ENCODE measurements at regions not wholly inside any gene's neighbourhood (a gene's known extent, or its start where the extent isn't known, plus 50 kb on each side); places are given as distances from the start of the nearest gene placed in this dataset.

DNA sequence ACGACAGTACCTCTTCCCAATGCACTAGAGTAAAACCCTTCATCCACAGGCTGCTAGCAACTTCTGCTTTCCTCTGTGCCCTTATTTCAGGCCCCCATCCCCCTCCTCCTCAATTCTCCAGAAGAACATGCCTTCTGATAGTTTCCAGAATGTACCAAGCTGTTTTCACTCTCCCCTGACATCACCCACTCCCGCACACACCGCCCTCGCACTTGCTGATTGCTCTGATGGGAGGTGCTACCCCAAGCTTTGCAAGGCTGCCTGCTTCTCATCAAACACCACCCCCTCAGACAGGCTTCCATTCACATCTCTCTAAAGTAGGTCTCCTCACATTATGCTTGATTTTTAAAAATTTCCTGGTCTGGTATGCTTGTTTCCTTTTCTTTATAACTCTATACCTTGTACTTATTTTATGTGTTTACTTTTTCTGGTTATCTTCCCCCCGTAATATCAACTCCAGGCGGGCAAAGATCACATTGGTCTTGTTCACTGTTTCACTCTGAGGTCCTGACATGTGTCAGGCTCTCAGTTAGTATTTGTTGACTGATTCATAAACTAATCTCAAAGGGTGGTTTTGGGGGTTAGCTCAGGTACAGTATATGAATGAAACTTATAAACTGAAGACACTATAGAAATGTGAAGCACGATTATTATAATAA is 91.0 kb upstream of the C9orf72 start:
- CTCF ChIA-PET (ENCODE audit: low intra/inter-chr PET ratio) = no interaction called here
- Histone ChIP-seq H3K9ac (ENCODE audit: insufficient read depth in 1 of 2, low read depth in 2 of 2, low read length in 2 of 2) (no peak overlapping the region), H3K36me3 (ENCODE audit: control insufficient read depth, insufficient read depth, low read length) (no peaks in the 10 kb centered on the region), H3K4me3 (no peak overlapping the region), H3K9me1 (ENCODE audit: control insufficient read depth, insufficient read depth, low read length) (no peaks in the 10 kb centered on the region), H4K20me1 (replicated peaks; ENCODE audit: control insufficient read depth, insufficient read depth, low read length) (no peaks in the 10 kb centered on the region), H3K79me2 (ENCODE audit: control insufficient read depth, insufficient read depth, low read length) (no peaks in the 10 kb centered on the region), H3K4me2 (ENCODE audit: insufficient read depth, low read length) (no peak overlapping the region), H3K27ac (ENCODE audit: extremely low read depth, low read depth, low read length) (no peak overlapping the region), H3K27me3 (ENCODE audit: control insufficient read depth in 2 of 2, insufficient read depth in 2 of 2, low read length in 2 of 2) (no peaks in the 10 kb centered on the region), H3K4me1 (replicated peaks in 1 of 2; ENCODE audit: control insufficient read depth in 2 of 2, insufficient read depth in 2 of 2, low read length in 2 of 2) (no peaks in the 10 kb centered on the region), H3K9me3 (replicated peaks; ENCODE audit: control insufficient read depth, insufficient read depth, low read depth, low read length) (no peaks in the 10 kb centered on the region), H2AFZ (ENCODE audit: low read depth, low read length) (no peak overlapping the region)
- FAIRE-seq = no peak
- BruUV-seq (replicated peaks) = no TSS peak
- DNase-seq (ENCODE audit: extremely low read depth in 1 of 4, low spot score in 3 of 4) = no peak
- in situ Hi-C loops (cut with MboI) = no loop called here
- TF ChIP-seq WHSC1 (IDR thresholded peaks at IDR 0.05; ENCODE audit: low read length) = no peak
- TF ChIP-seq ZNF584 (CRISPR knock-in tag; IDR thresholded peaks at IDR 0.05; ENCODE audit: low read depth) = no peak
- TF ChIP-seq RBM34 (IDR thresholded peaks at IDR 0.05; ENCODE audit: borderline replicate concordance, insufficient read depth, low read length) = no peak
- no peak for TF ChIP-seq TARDBP (IDR thresholded peaks at IDR 0.05)
- TF ChIP-seq NFRKB (IDR thresholded peaks at IDR 0.05; ENCODE audit: low read depth) = no peak
- TF ChIP-seq, protein P1, sequence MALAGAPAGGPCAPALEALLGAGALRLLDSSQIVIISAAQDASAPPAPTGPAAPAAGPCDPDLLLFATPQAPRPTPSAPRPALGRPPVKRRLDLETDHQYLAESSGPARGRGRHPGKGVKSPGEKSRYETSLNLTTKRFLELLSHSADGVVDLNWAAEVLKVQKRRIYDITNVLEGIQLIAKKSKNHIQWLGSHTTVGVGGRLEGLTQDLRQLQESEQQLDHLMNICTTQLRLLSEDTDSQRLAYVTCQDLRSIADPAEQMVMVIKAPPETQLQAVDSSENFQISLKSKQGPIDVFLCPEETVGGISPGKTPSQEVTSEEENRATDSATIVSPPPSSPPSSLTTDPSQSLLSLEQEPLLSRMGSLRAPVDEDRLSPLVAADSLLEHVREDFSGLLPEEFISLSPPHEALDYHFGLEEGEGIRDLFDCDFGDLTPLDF (CRISPR knock-in tag; IDR thresholded peaks at IDR 0.05) = no peak
- no peak for TF ChIP-seq ZNF644 (tag; IDR thresholded peaks at IDR 0.05; ENCODE audit: low read depth)
- no peak for TF ChIP-seq DIDO1 (tag; IDR thresholded peaks at IDR 0.05; ENCODE audit: low read depth)
- TF ChIP-seq, protein P2, sequence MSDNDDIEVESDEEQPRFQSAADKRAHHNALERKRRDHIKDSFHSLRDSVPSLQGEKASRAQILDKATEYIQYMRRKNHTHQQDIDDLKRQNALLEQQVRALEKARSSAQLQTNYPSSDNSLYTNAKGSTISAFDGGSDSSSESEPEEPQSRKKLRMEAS (CRISPR knock-in tag; IDR thresholded peaks at IDR 0.05) = no peak
- no peak for TF ChIP-seq ATF1 (CRISPR knock-in tag; IDR thresholded peaks at IDR 0.05)
- no peak for TF ChIP-seq ATF1 (tag; IDR thresholded peaks at IDR 0.05)
- no peak for TF ChIP-seq EP300 (IDR thresholded peaks at IDR 0.05; ENCODE audit: low read length)
- TF ChIP-seq MCM7 (IDR thresholded peaks at IDR 0.05) = no peak
- no peak for TF ChIP-seq ZNF780A (CRISPR knock-in tag; IDR thresholded peaks at IDR 0.05)
- no peak for TF ChIP-seq U2AF1 (optimal IDR thresholded peaks at IDR 0.05; ENCODE audit: low read depth, low read length)
- no peak for TF ChIP-seq STAT5B (CRISPR knock-in tag; IDR thresholded peaks at IDR 0.05)
- TF ChIP-seq CBFB (CRISPR knock-in tag; IDR thresholded peaks at IDR 0.05) = no peak
- TF ChIP-seq, protein P3, sequence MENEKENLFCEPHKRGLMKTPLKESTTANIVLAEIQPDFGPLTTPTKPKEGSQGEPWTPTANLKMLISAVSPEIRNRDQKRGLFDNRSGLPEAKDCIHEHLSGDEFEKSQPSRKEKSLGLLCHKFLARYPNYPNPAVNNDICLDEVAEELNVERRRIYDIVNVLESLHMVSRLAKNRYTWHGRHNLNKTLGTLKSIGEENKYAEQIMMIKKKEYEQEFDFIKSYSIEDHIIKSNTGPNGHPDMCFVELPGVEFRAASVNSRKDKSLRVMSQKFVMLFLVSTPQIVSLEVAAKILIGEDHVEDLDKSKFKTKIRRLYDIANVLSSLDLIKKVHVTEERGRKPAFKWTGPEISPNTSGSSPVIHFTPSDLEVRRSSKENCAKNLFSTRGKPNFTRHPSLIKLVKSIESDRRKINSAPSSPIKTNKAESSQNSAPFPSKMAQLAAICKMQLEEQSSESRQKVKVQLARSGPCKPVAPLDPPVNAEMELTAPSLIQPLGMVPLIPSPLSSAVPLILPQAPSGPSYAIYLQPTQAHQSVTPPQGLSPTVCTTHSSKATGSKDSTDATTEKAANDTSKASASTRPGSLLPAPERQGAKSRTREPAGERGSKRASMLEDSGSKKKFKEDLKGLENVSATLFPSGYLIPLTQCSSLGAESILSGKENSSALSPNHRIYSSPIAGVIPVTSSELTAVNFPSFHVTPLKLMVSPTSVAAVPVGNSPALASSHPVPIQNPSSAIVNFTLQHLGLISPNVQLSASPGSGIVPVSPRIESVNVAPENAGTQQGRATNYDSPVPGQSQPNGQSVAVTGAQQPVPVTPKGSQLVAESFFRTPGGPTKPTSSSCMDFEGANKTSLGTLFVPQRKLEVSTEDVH (IDR thresholded peaks at IDR 0.05; ENCODE audit: low read depth, partially characterized antibody) = no peak
- 0% methylated on average over 6 of the region's 7 CpGs for WGBS (ENCODE audit: insufficient coverage, low coverage, missing lambda C conversion rate)
- intact Hi-C loops (cut with micrococcal nuclease) = no loop called here
- POLR2A ChIA-PET = no interaction called here
- no peak for ATAC-seq

All from K562 (cell line).